ENCODE measurements at regions not wholly inside any gene's neighbourhood (a gene's known extent, or its start where the extent isn't known, plus 50 kb on each side); places are given as distances from the start of the nearest gene placed in this dataset.

DNA sequence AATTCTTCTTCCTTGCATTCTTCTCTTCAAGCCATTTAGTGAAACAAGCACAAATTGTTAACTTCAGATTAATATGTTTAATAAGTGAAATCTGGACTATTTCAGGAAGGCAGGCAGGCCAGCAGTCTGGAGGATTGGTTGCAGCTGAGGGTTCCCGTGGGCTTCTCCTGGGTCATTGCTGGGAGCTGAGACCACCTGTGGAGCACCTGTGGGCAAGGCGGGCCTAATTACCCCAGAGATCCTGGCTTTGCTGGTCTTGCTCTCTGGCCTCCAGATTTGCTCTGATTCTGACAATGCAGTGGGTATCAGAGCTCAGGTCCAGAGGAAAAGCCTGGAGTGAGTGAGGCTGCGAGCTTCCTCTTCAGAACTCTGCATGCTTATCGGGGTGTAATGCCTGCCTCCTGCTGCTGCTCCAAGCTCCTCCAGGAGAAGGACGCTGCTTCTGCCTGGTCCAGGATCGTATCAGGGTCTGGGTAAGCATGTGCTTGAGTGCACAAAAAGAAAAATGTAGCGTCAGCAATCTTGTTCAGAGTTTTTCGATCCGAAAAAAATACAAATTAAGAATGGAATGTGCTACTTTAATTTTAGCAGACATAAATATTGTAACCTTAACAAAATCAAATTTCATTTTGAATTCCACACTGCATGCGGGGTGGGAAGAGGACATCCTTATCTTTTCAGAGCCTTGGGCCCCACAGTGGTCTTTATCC, 93.8 kb downstream of the TMEM30B start:
- TF ChIP-seq, protein P1, sequence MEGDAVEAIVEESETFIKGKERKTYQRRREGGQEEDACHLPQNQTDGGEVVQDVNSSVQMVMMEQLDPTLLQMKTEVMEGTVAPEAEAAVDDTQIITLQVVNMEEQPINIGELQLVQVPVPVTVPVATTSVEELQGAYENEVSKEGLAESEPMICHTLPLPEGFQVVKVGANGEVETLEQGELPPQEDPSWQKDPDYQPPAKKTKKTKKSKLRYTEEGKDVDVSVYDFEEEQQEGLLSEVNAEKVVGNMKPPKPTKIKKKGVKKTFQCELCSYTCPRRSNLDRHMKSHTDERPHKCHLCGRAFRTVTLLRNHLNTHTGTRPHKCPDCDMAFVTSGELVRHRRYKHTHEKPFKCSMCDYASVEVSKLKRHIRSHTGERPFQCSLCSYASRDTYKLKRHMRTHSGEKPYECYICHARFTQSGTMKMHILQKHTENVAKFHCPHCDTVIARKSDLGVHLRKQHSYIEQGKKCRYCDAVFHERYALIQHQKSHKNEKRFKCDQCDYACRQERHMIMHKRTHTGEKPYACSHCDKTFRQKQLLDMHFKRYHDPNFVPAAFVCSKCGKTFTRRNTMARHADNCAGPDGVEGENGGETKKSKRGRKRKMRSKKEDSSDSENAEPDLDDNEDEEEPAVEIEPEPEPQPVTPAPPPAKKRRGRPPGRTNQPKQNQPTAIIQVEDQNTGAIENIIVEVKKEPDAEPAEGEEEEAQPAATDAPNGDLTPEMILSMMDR (conservative IDR thresholded peaks at IDR 0.05; ENCODE audit: low read depth, low read length): no peak
- TF ChIP-seq EZH2 (IDR thresholded peaks at IDR 0.05; ENCODE audit: low read length, unreplicated experiment): no peak

Data from PC-3 (cell line).